22Rv1 (cell line): ENCODE measurements at regions not wholly inside any gene's neighbourhood (a gene's known extent, or its start where the extent isn't known, plus 50 kb on each side); places are given as distances from the start of the nearest gene placed in this dataset.

Experiments
- H3K27ac ChIP-seq: fragments of 450-650 bp; 2 replicates; pipeline ENCODE4 v1.5.1; 2017
- CTCF ChIP-seq: fragments of 450-650 bp; IDR thresholded peaks from 2 replicates; pipeline ENCODE4 v1.5.1; 2017; ENCODE audit warnings: mild to moderate bottlenecking
- ZFX ChIP-seq: fragments of 450-650 bp; IDR thresholded peaks from 2 replicates; pipeline ENCODE4 v1.6.1; 2017; ENCODE audit warnings: antibody characterized with exemption, borderline replicate concordance

GRCh38 chr11:103530257-103530656, 421.0 kb downstream of the DYNC2H1 start:
- no peak overlapping the region for H3K27ac ChIP-seq

GRCh38 chr11:103532133-103532788, 423.0 kb downstream of the DYNC2H1 start:
- TF ChIP-seq CTCF (no peak), ZFX (no peak)

More at GRCh38 chr11:103530257-103530656, 421.0 kb downstream of the DYNC2H1 start:
- TF ChIP-seq ZFX (no peak), CTCF (no peak)

GRCh38 chr11:103534191-103534590, 425.0 kb downstream of the DYNC2H1 start:
- no peak overlapping the region for H3K27ac ChIP-seq
- no peak for TF ChIP-seq CTCF
- TF ChIP-seq ZFX: no peak

More at GRCh38 chr11:103532133-103532788, 423.0 kb downstream of the DYNC2H1 start:
- H3K27ac ChIP-seq: no peak overlapping the region

- H3K27ac ChIP-seq: no peak overlapping the region
- TF ChIP-seq CTCF: no peak
- no peak for TF ChIP-seq ZFX
Observed at GRCh38 chr11:103534959-103535358, 425.7 kb downstream of the DYNC2H1 start.

- no peak for TF ChIP-seq ZFX
- TF ChIP-seq CTCF: no peak
- no peak overlapping the region for H3K27ac ChIP-seq
Observed at GRCh38 chr11:103536335-103536722, 427.1 kb downstream of the DYNC2H1 start.

GRCh38 chr11:103537904-103538502, 428.8 kb downstream of the DYNC2H1 start:
- no peak overlapping the region for H3K27ac ChIP-seq

More at GRCh38 chr11:103537904-103538502, 428.8 kb downstream of the DYNC2H1 start:
- TF ChIP-seq CTCF (peak; percentile 73), ZFX (no peak)
